ENCODE measurements at regions not wholly inside any gene's neighbourhood (a gene's known extent, or its start where the extent isn't known, plus 50 kb on each side); places are given as distances from the start of the nearest gene placed in this dataset.
"Not testable (repeated sequence)": the region's sequence is repeated elsewhere in the genome, so short reads cannot be mapped to it uniquely, and the experiment has no call there.

GRCh38 chr4:132114885-132115284, 1034.2 kb upstream of the PCDH10 start:
- H3K4me3 Mint-ChIP-seq, result no peak overlapping the region
- no peak for ATAC-seq
- peaks cover 0 to 10% (median 0%) of the 10 kb centered on the region in 9 donors for H3K9me3 Mint-ChIP-seq
- POLR2A ChIA-PET, result no interaction called here
- no peak overlapping the region for H3K27ac Mint-ChIP-seq
- H3K4me1 Mint-ChIP-seq, result peaks cover 0 to 3% (median 0%) of the 10 kb centered on the region in 4 donors
- H3K36me3 Mint-ChIP-seq, result no peaks in the 10 kb centered on the region
- no peak for DNase-seq
- no peaks in the 10 kb centered on the region for H3K27me3 Mint-ChIP-seq

GRCh38 chr4:132122741-132123140, 1026.4 kb upstream of the PCDH10 start:
- Mint-ChIP-seq H3K27ac (peak overlapping the region in 1 of 10 donors; percentile 18), H3K9me3 (peaks cover 0 to 34% (median 0%) of the 10 kb centered on the region in 9 donors)
- H3K4me3 Mint-ChIP-seq, H3K27me3 Mint-ChIP-seq, DNase-seq, H3K36me3 Mint-ChIP-seq, H3K4me1 Mint-ChIP-seq, POLR2A ChIA-PET, ATAC-seq: not testable (repeated sequence)

GRCh38 chr4:132123870-132124623, 1025.0 kb upstream of the PCDH10 start:
- Mint-ChIP-seq H3K9me3 (peaks cover 0 to 24% (median 0%) of the 10 kb centered on the region in 9 donors), H3K36me3 (no peaks in the 10 kb centered on the region), H3K27me3 (peaks cover 0 to 5% (median 0%) of the 10 kb centered on the region in 5 donors), H3K4me3 (peak overlapping the region in 4 of 10 donors; percentile 6 to 57 (median 29)), H3K27ac (peak overlapping the region in 1 of 10 donors; percentile 21), H3K4me1 (peaks cover 0 to 2% (median 0%) of the 10 kb centered on the region in 4 donors)
- DNase-seq (no peak), ATAC-seq (no peak)
- POLR2A ChIA-PET, result no interaction called here

GRCh38 chr4:132124624-132124974, 1024.5 kb upstream of the PCDH10 start:
- POLR2A ChIA-PET, result no interaction called here
- Mint-ChIP-seq H3K27me3 (peaks cover 0 to 5% (median 0%) of the 10 kb centered on the region in 5 donors), H3K4me1 (no peaks in the 10 kb centered on the region), H3K36me3 (no peaks in the 10 kb centered on the region), H3K27ac (no peak overlapping the region), H3K4me3 (no peak overlapping the region), H3K9me3 (peaks cover 0 to 24% (median 0%) of the 10 kb centered on the region in 9 donors)
- ATAC-seq (no peak), DNase-seq (no peak)

GRCh38 chr4:132125131-132125530, 1024.0 kb upstream of the PCDH10 start:
- H3K9me3 Mint-ChIP-seq, result peaks cover 0 to 24% (median 0%) of the 10 kb centered on the region in 9 donors
- ATAC-seq, result no peak
- no peak overlapping the region for H3K27ac Mint-ChIP-seq
- no peaks in the 10 kb centered on the region for H3K4me1 Mint-ChIP-seq
- POLR2A ChIA-PET, result no interaction called here
- H3K36me3 Mint-ChIP-seq, result no peaks in the 10 kb centered on the region
- DNase-seq, result no peak
- no peak overlapping the region for H3K4me3 Mint-ChIP-seq
- H3K27me3 Mint-ChIP-seq, result peaks cover 0 to 5% (median 0%) of the 10 kb centered on the region in 5 donors

- ATAC-seq, result no peak
- Mint-ChIP-seq H3K27ac (no peak overlapping the region), H3K9me3 (peaks cover 0 to 8% (median 3%) of the 10 kb centered on the region in 9 donors), H3K4me3 (no peak overlapping the region), H3K36me3 (no peaks in the 10 kb centered on the region), H3K4me1 (no peaks in the 10 kb centered on the region), H3K27me3 (no peaks in the 10 kb centered on the region)
- no peak for DNase-seq
- POLR2A ChIA-PET, result no interaction called here
These were observed 1016.7 kb upstream of the PCDH10 start for GRCh38 chr4:132132433-132132832.

GRCh38 chr4:132169660-132170059, 979.4 kb upstream of the PCDH10 start:
- Mint-ChIP-seq H3K9me3 (peaks cover 0 to 27% (median 5%) of the 10 kb centered on the region in 9 donors), H3K4me3 (no peak overlapping the region), H3K27me3 (no peaks in the 10 kb centered on the region)

GRCh38 chr4:132180020-132180427, 969.1 kb upstream of the PCDH10 start:
- POLR2A ChIA-PET, result no interaction called here
- no peak overlapping the region for H3K27ac Mint-ChIP-seq
- no peak for DNase-seq

More at GRCh38 chr4:132169660-132170059, 979.4 kb upstream of the PCDH10 start:
- Mint-ChIP-seq H3K4me1 (no peaks in the 10 kb centered on the region), H3K36me3 (no peaks in the 10 kb centered on the region), H3K27ac (no peak overlapping the region)
- DNase-seq (no peak), ATAC-seq (no peak)
- POLR2A ChIA-PET, result no interaction called here

GRCh38 chr4:132195176-132195575, 953.9 kb upstream of the PCDH10 start:
- Mint-ChIP-seq H3K27me3 (no peaks in the 10 kb centered on the region), H3K27ac (no peak overlapping the region), H3K4me1 (no peaks in the 10 kb centered on the region), H3K9me3 (peaks cover 0 to 3% (median 0%) of the 10 kb centered on the region in 9 donors), H3K36me3 (no peaks in the 10 kb centered on the region), H3K4me3 (no peak overlapping the region)
- DNase-seq (no peak), ATAC-seq (no peak)
- POLR2A ChIA-PET, result no interaction called here

More at GRCh38 chr4:132180020-132180427, 969.1 kb upstream of the PCDH10 start:
- Mint-ChIP-seq H3K36me3 (no peaks in the 10 kb centered on the region), H3K27me3 (no peaks in the 10 kb centered on the region), H3K4me3 (no peak overlapping the region), H3K4me1 (no peaks in the 10 kb centered on the region), H3K9me3 (peaks cover 0 to 4% (median 0%) of the 10 kb centered on the region in 9 donors)
- ATAC-seq, result no peak

- no peaks in the 10 kb centered on the region for H3K36me3 Mint-ChIP-seq
- POLR2A ChIA-PET, result no interaction called here
- no peak for ATAC-seq
- DNase-seq, result no peak
- no peaks in the 10 kb centered on the region for H3K27me3 Mint-ChIP-seq
- H3K27ac Mint-ChIP-seq, result no peak overlapping the region
- H3K4me3 Mint-ChIP-seq, result no peak overlapping the region
- no peaks in the 10 kb centered on the region for H3K4me1 Mint-ChIP-seq
- H3K9me3 Mint-ChIP-seq, result peaks cover 0 to 6% (median 0%) of the 10 kb centered on the region in 9 donors
These were observed 945.5 kb upstream of the PCDH10 start for GRCh38 chr4:132203618-132204017.

GRCh38 chr4:132214519-132214918, 934.6 kb upstream of the PCDH10 start:
- Mint-ChIP-seq H3K27me3 (no peaks in the 10 kb centered on the region), H3K36me3 (no peaks in the 10 kb centered on the region), H3K4me1 (no peaks in the 10 kb centered on the region), H3K27ac (no peak overlapping the region), H3K9me3 (peaks cover 0 to 4% (median 0%) of the 10 kb centered on the region in 9 donors), H3K4me3 (no peak overlapping the region)
- ATAC-seq (no peak), DNase-seq (no peak)
- POLR2A ChIA-PET, result no interaction called here

- POLR2A ChIA-PET, result no interaction called here
- no peaks in the 10 kb centered on the region for H3K4me1 Mint-ChIP-seq
- DNase-seq, result no peak
These were observed 930.7 kb upstream of the PCDH10 start for GRCh38 chr4:132218406-132218805.

GRCh38 chr4:132227151-132227856, 921.8 kb upstream of the PCDH10 start:
- peaks cover 0 to 22% (median 8%) of the 10 kb centered on the region in 9 donors for H3K9me3 Mint-ChIP-seq
- H3K4me1 Mint-ChIP-seq, result no peaks in the 10 kb centered on the region
- DNase-seq (no peak), ATAC-seq (no peak)
- no peaks in the 10 kb centered on the region for H3K36me3 Mint-ChIP-seq
- no peak overlapping the region for H3K27ac Mint-ChIP-seq
- no peaks in the 10 kb centered on the region for H3K27me3 Mint-ChIP-seq
- POLR2A ChIA-PET, result no interaction called here
- H3K4me3 Mint-ChIP-seq, result peak overlapping the region in 1 of 10 donors; percentile 10

More at GRCh38 chr4:132218406-132218805, 930.7 kb upstream of the PCDH10 start:
- Mint-ChIP-seq H3K27me3 (no peaks in the 10 kb centered on the region), H3K9me3 (peaks cover 0 to 16% (median 0%) of the 10 kb centered on the region in 9 donors), H3K4me3 (no peak overlapping the region), H3K27ac (no peak overlapping the region), H3K36me3 (no peaks in the 10 kb centered on the region)
- ATAC-seq, result no peak

Data from naive thymus-derived CD8-positive, alpha-beta T cell (primary cell).